ENCODE measurements at regions not wholly inside any gene's neighbourhood (a gene's known extent, or its start where the extent isn't known, plus 50 kb on each side); places are given as distances from the start of the nearest gene placed in this dataset.

DNA sequence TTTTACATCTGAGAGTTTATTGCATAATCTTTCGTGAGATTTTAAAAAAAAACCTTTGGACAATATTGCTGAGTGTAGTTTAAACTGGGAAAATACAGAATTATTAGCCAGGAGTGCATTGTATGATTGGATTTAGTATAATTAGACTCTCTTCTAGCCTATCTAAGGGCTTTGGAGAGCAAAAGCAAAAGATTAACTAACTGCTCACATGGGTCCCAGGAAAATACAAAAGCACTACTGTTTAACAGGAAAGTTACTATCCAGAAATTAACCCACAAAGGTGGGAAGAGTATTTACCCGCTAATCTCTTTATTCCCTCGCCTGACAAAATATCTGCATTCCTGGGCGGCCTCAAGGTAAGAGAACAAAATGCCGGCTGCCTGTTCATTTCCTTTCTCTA lies 309.5 kb downstream of the ATXN7L3B start:
- TF ChIP-seq, protein P1, sequence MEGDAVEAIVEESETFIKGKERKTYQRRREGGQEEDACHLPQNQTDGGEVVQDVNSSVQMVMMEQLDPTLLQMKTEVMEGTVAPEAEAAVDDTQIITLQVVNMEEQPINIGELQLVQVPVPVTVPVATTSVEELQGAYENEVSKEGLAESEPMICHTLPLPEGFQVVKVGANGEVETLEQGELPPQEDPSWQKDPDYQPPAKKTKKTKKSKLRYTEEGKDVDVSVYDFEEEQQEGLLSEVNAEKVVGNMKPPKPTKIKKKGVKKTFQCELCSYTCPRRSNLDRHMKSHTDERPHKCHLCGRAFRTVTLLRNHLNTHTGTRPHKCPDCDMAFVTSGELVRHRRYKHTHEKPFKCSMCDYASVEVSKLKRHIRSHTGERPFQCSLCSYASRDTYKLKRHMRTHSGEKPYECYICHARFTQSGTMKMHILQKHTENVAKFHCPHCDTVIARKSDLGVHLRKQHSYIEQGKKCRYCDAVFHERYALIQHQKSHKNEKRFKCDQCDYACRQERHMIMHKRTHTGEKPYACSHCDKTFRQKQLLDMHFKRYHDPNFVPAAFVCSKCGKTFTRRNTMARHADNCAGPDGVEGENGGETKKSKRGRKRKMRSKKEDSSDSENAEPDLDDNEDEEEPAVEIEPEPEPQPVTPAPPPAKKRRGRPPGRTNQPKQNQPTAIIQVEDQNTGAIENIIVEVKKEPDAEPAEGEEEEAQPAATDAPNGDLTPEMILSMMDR (IDR thresholded peaks at IDR 0.05; ENCODE audit: low read depth, low read length) = no peak
- no peak for TF ChIP-seq MYC (IDR thresholded peaks at IDR 0.05; ENCODE audit: low read depth, low read length)
- no peak for TF ChIP-seq POLR2A (IDR thresholded peaks at IDR 0.05; ENCODE audit: extremely low read depth, insufficient read length)
- TF ChIP-seq, protein P2, sequence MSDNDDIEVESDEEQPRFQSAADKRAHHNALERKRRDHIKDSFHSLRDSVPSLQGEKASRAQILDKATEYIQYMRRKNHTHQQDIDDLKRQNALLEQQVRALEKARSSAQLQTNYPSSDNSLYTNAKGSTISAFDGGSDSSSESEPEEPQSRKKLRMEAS (IDR thresholded peaks at IDR 0.05; ENCODE audit: low read depth, low read length) = no peak

All from NB4 (cell line).